K562 (cell line): ENCODE measurements at regions not wholly inside any gene's neighbourhood (a gene's known extent, or its start where the extent isn't known, plus 50 kb on each side); places are given as distances from the start of the nearest gene placed in this dataset.

Source experiments
- ATAC-seq: fragments of 200-7000 bp; cut with Tn5 transposase; 3 replicates; pipeline ENCODE4 v1.9.1; 2020; ENCODE audit warnings: moderate library complexity
- BruUV-seq: library from RNA; stranded (reverse); fragments of 400-500 nt; replicated peaks from 2 replicates; lab custom pipeline; 2021; lab: Mats Ljungman, UMichigan
- CTCF ChIA-PET: fragments of 300-600 bp; formaldehyde crosslinking; extraction: SDS; loops from one replicate; lab custom pipeline; 2021; ENCODE audit warnings: low intra/inter-chr PET ratio; lab: Yijun Ruan, JAX
- POLR2A ChIA-PET: fragments of 300-600, 350-650 bp; sonication (Branson Sonifier 250); formaldehyde crosslinking; extraction: SDS; loops from one replicate; lab custom pipeline; 2021; ENCODE audit warnings: antibody characterized with exemption, inconsistent platforms; lab: Yijun Ruan, JAX
- DNase-seq, 4 experiments: peaks; one replicate each; pipeline versions ENCODE4 v3.0.0 to v3.0.0-alpha.2; 2011 to 2018; ENCODE audit warnings: low spot score in 3 of 4, mixed read lengths in 3 of 4; ENCODE audit errors: extremely low read depth in 1 of 4
- FAIRE-seq: peaks from 2 replicates; lab custom pipeline; 2011; peaks lifted over from hg19 to GRCh38; lab: Jason Lieb, UNC
- H2AFZ ChIP-seq: 2 replicates; pipeline ENCODE4 v1.6.0; 2011; ENCODE audit warnings: low read depth, low read length, control low read depth, inconsistent platforms
- H3K27ac ChIP-seq: fragments of 200-600 bp; 3 replicates; pipeline ENCODE4 v1.8.0; 2011; ENCODE audit warnings: low read depth, mild to moderate bottlenecking, control low read depth, inconsistent platforms, low read length, moderate library complexity, mixed read lengths; ENCODE audit errors: extremely low read depth
- H3K27me3 ChIP-seq, 2 experiments: fragments of 300-600 bp in 1 of 2; 2 replicates in 1 of 2; 3 replicates in 1 of 2; pipeline versions ENCODE4 v1.6.0 to v1.8.0; 2011; ENCODE audit warnings: inconsistent platforms in 2 of 2, low read length in 2 of 2, mild to moderate bottlenecking in 1 of 2, mixed read lengths in 1 of 2, moderate library complexity in 1 of 2; ENCODE audit not compliant: control insufficient read depth in 2 of 2, insufficient read depth in 2 of 2
- H3K36me3 ChIP-seq: fragments of 300-600 bp; 3 replicates; pipeline ENCODE4 v1.8.0; 2011; ENCODE audit warnings: mild to moderate bottlenecking, low read length, inconsistent platforms; ENCODE audit not compliant: control insufficient read depth, insufficient read depth
- H3K4me1 ChIP-seq, 2 experiments: fragments of 200-600 bp in 1 of 2; replicated peaks in 1 of 2; 2 replicates in 1 of 2; 3 replicates in 1 of 2; pipeline versions ENCODE4 v1.5.1 to v1.8.0; 2011; ENCODE audit warnings: inconsistent platforms in 2 of 2, low read length in 2 of 2, mild to moderate bottlenecking in 1 of 2, mixed read lengths in 1 of 2, moderate library complexity in 1 of 2; ENCODE audit not compliant: control insufficient read depth in 2 of 2, insufficient read depth in 2 of 2
- H3K4me2 ChIP-seq: 2 replicates; pipeline ENCODE4 v1.6.1; 2011; ENCODE audit warnings: low read length, control low read depth, inconsistent platforms, mixed read lengths; ENCODE audit not compliant: insufficient read depth
- H3K4me3 ChIP-seq: fragments of 200-600 bp; sonication (generic), shearing (Covaris generic); 2 replicates; pipeline ENCODE4 v1.5.1; 2016; ENCODE audit warnings: control low read depth, inconsistent platforms
- H3K79me2 ChIP-seq: fragments of 200-600 bp; 3 replicates; pipeline ENCODE4 v1.8.0; 2011; ENCODE audit warnings: low read length, inconsistent platforms; ENCODE audit not compliant: control insufficient read depth, insufficient read depth
- H3K9ac ChIP-seq, 2 experiments: 2 replicates each; pipeline versions ENCODE4 v1.6.0 to v1.6.1; 2011; ENCODE audit warnings: low read depth in 2 of 2, low read length in 2 of 2, control low read depth in 1 of 2, inconsistent platforms in 1 of 2, mild to moderate bottlenecking in 1 of 2, mixed read lengths in 1 of 2; ENCODE audit not compliant: insufficient read depth in 1 of 2
- H3K9me1 ChIP-seq: one replicate; pipeline ENCODE4 v1.6.0; 2011; ENCODE audit warnings: inconsistent platforms, mild to moderate bottlenecking, low read length, moderate library complexity; ENCODE audit not compliant: control insufficient read depth, insufficient read depth
- H3K9me3 ChIP-seq: replicated peaks from 2 replicates; pipeline ENCODE4 v1.5.1; 2011; ENCODE audit warnings: low read depth, low read length, inconsistent platforms; ENCODE audit not compliant: control insufficient read depth, insufficient read depth
- H4K20me1 ChIP-seq: replicated peaks from 2 replicates; pipeline ENCODE4 v1.6.1; 2011; ENCODE audit warnings: low read length, inconsistent platforms, mixed read lengths; ENCODE audit not compliant: control insufficient read depth, insufficient read depth
- EGR1 ChIP-seq: fragments of 450-650 bp; conservative IDR thresholded peaks from 2 replicates; pipeline ENCODE4 v1.6.1; 2017; ENCODE audit warnings: mild to moderate bottlenecking
- MAFF ChIP-seq: IDR thresholded peaks from 2 replicates; pipeline ENCODE4 v1.6.1; 2012; ENCODE audit warnings: low read length, improper control_type of control experiment
- PHF8 ChIP-seq: fragments of 200-600 bp; sonication (generic); IDR thresholded peaks from 2 replicates; pipeline ENCODE4 v1.6.1; 2012; ENCODE audit warnings: mixed run types, mild to moderate bottlenecking, inconsistent platforms, low read length, moderate library complexity, borderline replicate concordance
- TAF15 ChIP-seq: fragments of 200-400 bp; formaldehyde crosslinking; IDR thresholded peaks from 2 replicates; pipeline ENCODE4 v1.6.1; 2017; ENCODE audit warnings: mild to moderate bottlenecking, low read depth, low read length, moderate library complexity
- TCF7 ChIP-seq: sonication (generic); IDR thresholded peaks from 2 replicates; pipeline ENCODE4 v1.6.1; 2016; ENCODE audit warnings: antibody characterized with exemption, borderline replicate concordance
- ZNF316 ChIP-seq: fragments of 450-650 bp; IDR thresholded peaks from 2 replicates; pipeline ENCODE4 v1.6.1; 2016
- WGBS: fragments of 100-300 bp; shearing (Covaris generic); methylation state at CpG from one replicate; pipeline ENCODE4 v1.1.6; 2016; ENCODE audit warnings: low coverage, mixed read lengths; ENCODE audit not compliant: insufficient coverage; ENCODE audit errors: missing lambda C conversion rate; 5-methylcytosine and 5-hydroxymethylcytosine counted together
- in situ Hi-C: fragments of 300-500 bp; cut with MboI; formaldehyde crosslinking; loops from 4 replicates; pipeline ENCODE4 v1.15.0; 2018; ENCODE audit warnings: inconsistent platforms, mixed read lengths
- intact Hi-C: fragments of 100-400 bp; cut with micrococcal nuclease; formaldehyde crosslinking; loops from 2 replicates; pipeline ENCODE4 v1.14.2; 2022
- TF ChIP-seq, protein P1 (sequence below): fragments of 450-650 bp; formaldehyde crosslinking; IDR thresholded peaks from 2 replicates; pipeline ENCODE4 v1.4.0; 2020; ENCODE audit warnings: mild to moderate bottlenecking, mixed read lengths

DNA sequence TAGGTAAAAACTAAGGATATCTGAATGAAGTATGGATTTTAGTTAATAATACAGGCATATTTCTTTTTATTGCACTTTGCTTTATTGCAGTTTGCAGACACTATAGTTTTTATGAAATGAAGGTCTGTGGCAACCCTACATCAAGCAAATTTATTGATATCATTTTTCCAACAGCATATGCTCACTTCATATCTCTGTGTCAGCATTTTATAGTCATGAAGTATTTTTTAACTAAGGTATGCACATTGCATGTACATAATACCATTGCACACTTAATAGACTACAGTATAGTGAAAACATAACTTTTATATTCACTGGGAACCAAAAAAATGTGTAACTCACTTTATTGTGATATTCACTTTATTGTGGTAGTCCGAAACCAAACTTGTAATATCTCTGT, 236.3 kb downstream of the SUCLA2 start:
- Histone ChIP-seq H2AFZ (no peak overlapping the region), H3K27me3 (no peaks in the 10 kb centered on the region), H3K36me3 (no peaks in the 10 kb centered on the region), H4K20me1 (no peaks in the 10 kb centered on the region), H3K27ac (no peak overlapping the region), H3K9me3 (no peaks in the 10 kb centered on the region), H3K4me1 (no peaks in the 10 kb centered on the region), H3K4me2 (no peak overlapping the region), H3K9ac (no peak overlapping the region), H3K4me3 (no peak overlapping the region), H3K79me2 (no peaks in the 10 kb centered on the region), H3K9me1 (no peaks in the 10 kb centered on the region)
- intact Hi-C loops: no loop called here
- ATAC-seq: no peak
- no peak for DNase-seq
- no TSS peak for BruUV-seq
- TF ChIP-seq, protein P1, sequence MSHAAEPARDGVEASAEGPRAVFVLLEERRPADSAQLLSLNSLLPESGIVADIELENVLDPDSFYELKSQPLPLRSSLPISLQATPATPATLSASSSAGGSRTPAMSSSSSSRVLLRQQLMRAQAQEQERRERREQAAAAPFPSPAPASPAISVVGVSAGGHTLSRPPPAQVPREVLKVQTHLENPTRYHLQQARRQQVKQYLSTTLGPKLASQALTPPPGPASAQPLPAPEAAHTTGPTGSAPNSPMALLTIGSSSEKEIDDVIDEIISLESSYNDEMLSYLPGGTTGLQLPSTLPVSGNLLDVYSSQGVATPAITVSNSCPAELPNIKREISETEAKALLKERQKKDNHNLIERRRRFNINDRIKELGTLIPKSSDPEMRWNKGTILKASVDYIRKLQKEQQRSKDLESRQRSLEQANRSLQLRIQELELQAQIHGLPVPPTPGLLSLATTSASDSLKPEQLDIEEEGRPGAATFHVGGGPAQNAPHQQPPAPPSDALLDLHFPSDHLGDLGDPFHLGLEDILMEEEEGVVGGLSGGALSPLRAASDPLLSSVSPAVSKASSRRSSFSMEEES (CRISPR knock-in tag): no peak
- TF ChIP-seq MAFF: 0 out of 2 replicates have a peak, but pooled peaks have one; percentile 23
- TF ChIP-seq ZNF316: peak; percentile 50; the same call in 1 of the 2 replicates
- no peak for TF ChIP-seq PHF8
- TF ChIP-seq TCF7: no peak
- TF ChIP-seq EGR1: no peak
- no peak for TF ChIP-seq TAF15
- ChIA-PET POLR2A (no interaction called here), CTCF (no interaction called here)
- 11% methylated on average over 1 of the region's 1 CpG for WGBS
- FAIRE-seq: no peak
- in situ Hi-C loops: no loop called here
